ENCODE measurements at regions not wholly inside any gene's neighbourhood (a gene's known extent, or its start where the extent isn't known, plus 50 kb on each side); places are given as distances from the start of the nearest gene placed in this dataset.
A peak's percentile ranks its signal among the peaks of the same experiment; 100 is the strongest.

- DNase-seq: no peak
- no peak for TF ChIP-seq CTCF (IDR thresholded peaks at IDR 0.05)
- Histone ChIP-seq H3K36me3 (no peaks in the 10 kb centered on the region), H3K4me3 (no peak overlapping the region), H3K9me3 (no peaks in the 10 kb centered on the region), H3K27me3 (ENCODE audit: low read depth) (no peaks in the 10 kb centered on the region), H3K27ac (no peak overlapping the region), H3K4me1 (no peaks in the 10 kb centered on the region)
- no peak for ATAC-seq
- intact Hi-C loops (cut with DNase I): no loop called here
These were observed 150.7 kb upstream of the SHH start for GRCh38 chr7:155962968-155963300.

- Histone ChIP-seq H3K36me3 (no peaks in the 10 kb centered on the region), H3K27me3 (ENCODE audit: low read depth) (no peaks in the 10 kb centered on the region), H3K27ac (no peak overlapping the region), H3K4me3 (no peak overlapping the region), H3K9me3 (no peaks in the 10 kb centered on the region), H3K4me1 (no peaks in the 10 kb centered on the region)
- intact Hi-C loops (cut with DNase I): no loop called here
- TF ChIP-seq CTCF (IDR thresholded peaks at IDR 0.05): no peak
- DNase-seq (no peak), ATAC-seq (peak; percentile 24 to 67)
These were observed 150.1 kb upstream of the SHH start for GRCh38 chr7:155962191-155962967.

GRCh38 chr7:155961241-155962190, 149.3 kb upstream of the SHH start:
- TF ChIP-seq CTCF (IDR thresholded peaks at IDR 0.05): no peak
- peak; percentile 73 to 81 for ATAC-seq
- Histone ChIP-seq H3K4me3 (no peak overlapping the region), H3K4me1 (no peaks in the 10 kb centered on the region), H3K9me3 (no peaks in the 10 kb centered on the region), H3K27ac (peak overlapping the region; percentile 31), H3K36me3 (no peaks in the 10 kb centered on the region), H3K27me3 (ENCODE audit: low read depth) (no peaks in the 10 kb centered on the region)
- peak; percentile 68 for DNase-seq
- intact Hi-C loops (cut with DNase I): no loop called here

GRCh38 chr7:155959894-155960293, 147.6 kb upstream of the SHH start:
- no peaks in the 10 kb centered on the region for H3K36me3 ChIP-seq
- H3K4me1 ChIP-seq: no peaks in the 10 kb centered on the region
- no peaks in the 10 kb centered on the region for H3K27me3 ChIP-seq (ENCODE audit: low read depth)
- no peaks in the 10 kb centered on the region for H3K9me3 ChIP-seq
- no peak overlapping the region for H3K4me3 ChIP-seq
- no peak overlapping the region for H3K27ac ChIP-seq
- no peak for DNase-seq
- intact Hi-C loops (cut with DNase I): no loop called here
- TF ChIP-seq CTCF (IDR thresholded peaks at IDR 0.05): no peak
- no peak for ATAC-seq

- H3K9me3 ChIP-seq: no peaks in the 10 kb centered on the region
- intact Hi-C loops (cut with DNase I): no loop called here
- no peaks in the 10 kb centered on the region for H3K36me3 ChIP-seq
- DNase-seq: no peak
- no peak overlapping the region for H3K4me3 ChIP-seq
- H3K4me1 ChIP-seq: no peaks in the 10 kb centered on the region
- no peak overlapping the region for H3K27ac ChIP-seq
- H3K27me3 ChIP-seq (ENCODE audit: low read depth): no peaks in the 10 kb centered on the region
- no peak for ATAC-seq
- no peak for TF ChIP-seq CTCF (IDR thresholded peaks at IDR 0.05)
These were observed 144.7 kb upstream of the SHH start for GRCh38 chr7:155956977-155957376.

All from lower lobe of right lung (tissue), 2 donors.